Retinal pigment epithelial cell (primary cell): ENCODE measurements at regions not wholly inside any gene's neighbourhood (a gene's known extent, or its start where the extent isn't known, plus 50 kb on each side); places are given as distances from the start of the nearest gene placed in this dataset.

ENCODE experiments used
- DNase-seq: peaks from one replicate; pipeline ENCODE4 v3.0.0-alpha.2; 2010; ENCODE audit warnings: low read depth
- H3K4me3 ChIP-seq: 2 replicates; pipeline ENCODE4 v1.5.1; 2011; ENCODE audit warnings: mild to moderate bottlenecking, low read length, control low read depth, moderate library complexity
- CTCF ChIP-seq: conservative IDR thresholded peaks from 2 replicates; pipeline ENCODE4 v1.5.1; 2011; ENCODE audit warnings: low read depth, low read length, control low read depth, inconsistent platforms

- peak; percentile 30 for TF ChIP-seq CTCF
- DNase-seq, result no peak
- H3K4me3 ChIP-seq, result no peak overlapping the region
These were observed 1061.7 kb upstream of the TENM4 start for GRCh38 chr11:80502511-80502910.

GRCh38 chr11:80495116-80495515 lies 1054.3 kb upstream of the TENM4 start:
- H3K4me3 ChIP-seq, result no peak overlapping the region
- DNase-seq, result no peak
- TF ChIP-seq CTCF, result no peak

GRCh38 chr11:80487952-80488351 lies 1047.1 kb upstream of the TENM4 start:
- no peak overlapping the region for H3K4me3 ChIP-seq
- no peak for DNase-seq
- TF ChIP-seq CTCF, result no peak

- no peak for TF ChIP-seq CTCF
- no peak for DNase-seq
- no peak overlapping the region for H3K4me3 ChIP-seq
These were observed 1045.8 kb upstream of the TENM4 start for GRCh38 chr11:80486678-80487077.

GRCh38 chr11:80477178-80477577 lies 1036.3 kb upstream of the TENM4 start:
- no peak for TF ChIP-seq CTCF
- no peak for DNase-seq
- H3K4me3 ChIP-seq, result no peak overlapping the region

GRCh38 chr11:80473562-80473961 lies 1032.7 kb upstream of the TENM4 start:
- H3K4me3 ChIP-seq, result no peak overlapping the region
- no peak for TF ChIP-seq CTCF
- DNase-seq, result no peak

- no peak for TF ChIP-seq CTCF
- DNase-seq, result no peak
These were observed 1029.0 kb upstream of the TENM4 start for GRCh38 chr11:80469871-80470270.

More at GRCh38 chr11:80469871-80470270, 1029.0 kb upstream of the TENM4 start:
- no peak overlapping the region for H3K4me3 ChIP-seq
